RWPE1 (cell line): ENCODE measurements at regions not wholly inside any gene's neighbourhood (a gene's known extent, or its start where the extent isn't known, plus 50 kb on each side); places are given as distances from the start of the nearest gene placed in this dataset.
"Not testable (repeated sequence)": the region's sequence is repeated elsewhere in the genome, so short reads cannot be mapped to it uniquely, and the experiment has no call there.

ENCODE experiments used
- CTCF ChIA-PET: fragments of 350-600 bp; sonication (Branson Sonifier 250); formaldehyde crosslinking; extraction: SDS; loops from one replicate; lab custom pipeline; 2021; lab: Yijun Ruan, JAX
- POLR2A ChIA-PET: fragments of 400-600 bp; formaldehyde crosslinking; extraction: SDS; loops from one replicate; lab custom pipeline; 2020; ENCODE audit warnings: antibody characterized with exemption; ENCODE audit not compliant: low non-redundant PET; lab: Yijun Ruan, JAX
- DNase-seq: peaks from one replicate; pipeline ENCODE4 v3.0.0; 2012; ENCODE audit warnings: low spot score
- H3K27ac ChIP-seq: fragments of 450-650 bp; 2 replicates; pipeline ENCODE4 v1.5.1; 2017
- CTCF ChIP-seq: fragments of 450-650 bp; conservative IDR thresholded peaks from 2 replicates; pipeline ENCODE4 v1.5.1; 2017; ENCODE audit warnings: low read depth, mild to moderate bottlenecking

- no peak overlapping the region for H3K27ac ChIP-seq
- CTCF ChIA-PET, result interaction anchor here (0.6 kb wide), 1 partner anchor 370 kb away, joined by 3 read pairs; no protein-coding TSS in a partner anchor
- no peak for DNase-seq
- POLR2A ChIA-PET, result no interaction called here
- no peak for TF ChIP-seq CTCF
These were observed 116.6 kb downstream of the PCSK1 start for GRCh38 chr5:96316487-96316886.

GRCh38 chr5:96316017-96316416, 117.0 kb downstream of the PCSK1 start:
- CTCF ChIA-PET, result no interaction called here
- no peak for TF ChIP-seq CTCF
- POLR2A ChIA-PET, result no interaction called here
- H3K27ac ChIP-seq, result no peak overlapping the region
- DNase-seq, result no peak

- POLR2A ChIA-PET, result no interaction called here
- no peak overlapping the region for H3K27ac ChIP-seq
- CTCF ChIA-PET, result no interaction called here
These were observed 117.6 kb downstream of the PCSK1 start for GRCh38 chr5:96315431-96315830.

GRCh38 chr5:96312383-96312782, 120.7 kb downstream of the PCSK1 start:
- ChIA-PET CTCF (no interaction called here), POLR2A (no interaction called here)
- no peak for TF ChIP-seq CTCF
- H3K27ac ChIP-seq, result no peak overlapping the region
- DNase-seq, result no peak

More at GRCh38 chr5:96315431-96315830, 117.6 kb downstream of the PCSK1 start:
- no peak for TF ChIP-seq CTCF
- no peak for DNase-seq

GRCh38 chr5:96307047-96307446, 126.0 kb downstream of the PCSK1 start:
- DNase-seq, POLR2A ChIA-PET, CTCF ChIA-PET, H3K27ac ChIP-seq: not testable (repeated sequence)

GRCh38 chr5:96302174-96302738, 130.8 kb downstream of the PCSK1 start:
- no peak overlapping the region for H3K27ac ChIP-seq
- CTCF ChIA-PET, result interaction anchor here (0.6 kb wide), 1 partner anchor 445 kb away, joined by 11 read pairs; no protein-coding TSS in a partner anchor
- DNase-seq, result no peak
- no peak for TF ChIP-seq CTCF
- POLR2A ChIA-PET, result no interaction called here

- TF ChIP-seq CTCF, result no peak
- no peak for DNase-seq
- CTCF ChIA-PET, result no interaction called here
- H3K27ac ChIP-seq, result no peak overlapping the region
- POLR2A ChIA-PET, result no interaction called here
These were observed 132.1 kb downstream of the PCSK1 start for GRCh38 chr5:96300976-96301375.
